ENCODE measurements at regions not wholly inside any gene's neighbourhood (a gene's known extent, or its start where the extent isn't known, plus 50 kb on each side); places are given as distances from the start of the nearest gene placed in this dataset.

DNA sequence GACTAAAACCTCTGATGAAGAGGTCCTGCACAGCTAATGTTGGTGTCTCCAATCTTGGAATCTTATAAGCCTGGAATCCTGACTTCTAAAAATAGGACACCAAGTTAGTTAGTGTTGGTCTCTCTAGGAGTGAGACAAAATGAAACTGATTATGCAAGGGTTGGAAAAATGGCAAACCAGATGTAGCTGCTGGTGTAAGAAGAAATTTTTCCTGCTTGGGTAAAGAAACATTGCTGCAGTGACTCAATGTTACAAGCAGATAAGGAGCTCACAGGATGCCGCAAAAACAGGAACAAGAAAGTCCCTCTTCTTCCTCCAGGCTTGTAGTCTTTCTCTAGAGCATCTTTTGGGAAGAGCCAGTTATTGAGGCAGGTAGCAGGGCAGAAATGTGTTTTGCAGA is 449.0 kb downstream of the ETV1 start:
- Mint-ChIP-seq H3K27ac (no peak overlapping the region), H3K4me3 (no peak overlapping the region), H3K36me3 (no peaks in the 10 kb centered on the region), H3K27me3 (ENCODE audit: low read depth in 3 of 3) (no peaks in the 10 kb centered on the region), H3K4me1 (no peaks in the 10 kb centered on the region), H3K9me3 (peaks cover 0 to 2% (median under 1%) of the 10 kb centered on the region in 6 donors)
- no peak for DNase-seq

DNA sequence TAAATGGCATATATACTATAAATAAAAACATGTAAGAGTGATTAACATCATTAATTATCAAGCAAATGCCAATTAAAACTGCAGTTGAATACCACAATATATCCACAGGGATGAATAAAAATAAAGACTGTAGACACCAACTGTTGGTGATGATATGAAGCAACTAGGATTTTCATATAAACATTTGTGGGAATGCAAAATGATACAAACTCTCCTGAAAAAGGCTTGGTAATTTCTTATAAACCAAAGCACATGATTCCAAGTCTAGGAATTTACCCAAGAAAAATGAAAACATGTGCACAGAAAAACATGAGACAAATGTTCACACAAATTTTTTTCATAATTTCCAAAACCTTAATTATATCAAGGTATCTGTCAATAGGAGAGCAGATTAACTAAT is 448.1 kb downstream of the ETV1 start:
- Mint-ChIP-seq H3K9me3 (peaks cover 0 to 4% (median 1%) of the 10 kb centered on the region in 6 donors), H3K36me3 (no peaks in the 10 kb centered on the region), H3K27me3 (ENCODE audit: low read depth in 3 of 3) (no peaks in the 10 kb centered on the region), H3K4me1 (no peaks in the 10 kb centered on the region), H3K4me3 (no peak overlapping the region), H3K27ac (no peak overlapping the region)
- no peak for DNase-seq

DNA sequence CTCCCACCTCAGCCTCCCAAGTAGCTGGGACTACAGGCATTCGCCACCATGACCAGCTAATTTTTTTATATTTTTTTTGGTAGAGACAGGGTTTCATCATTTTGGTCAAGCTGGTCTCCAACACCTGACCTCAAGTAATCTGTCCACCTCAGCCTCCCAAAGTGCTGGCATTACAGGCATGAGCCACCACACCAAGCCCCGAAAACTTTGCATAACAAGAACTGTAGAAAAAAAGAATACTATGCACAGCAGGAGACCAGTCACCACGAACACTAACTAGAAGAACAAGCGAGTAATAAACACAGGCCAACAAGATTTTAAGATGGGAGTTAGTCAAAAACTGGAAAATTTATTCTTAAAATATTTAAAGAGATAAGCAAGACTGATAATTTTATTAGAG is 447.0 kb downstream of the ETV1 start:
- Mint-ChIP-seq H3K4me1 (no peaks in the 10 kb centered on the region), H3K36me3 (no peaks in the 10 kb centered on the region), H3K27ac (no peak overlapping the region), H3K27me3 (ENCODE audit: low read depth in 3 of 3) (no peaks in the 10 kb centered on the region), H3K9me3 (peaks cover 0 to 4% (median 2%) of the 10 kb centered on the region in 6 donors), H3K4me3 (no peak overlapping the region)
- DNase-seq: no peak

DNA sequence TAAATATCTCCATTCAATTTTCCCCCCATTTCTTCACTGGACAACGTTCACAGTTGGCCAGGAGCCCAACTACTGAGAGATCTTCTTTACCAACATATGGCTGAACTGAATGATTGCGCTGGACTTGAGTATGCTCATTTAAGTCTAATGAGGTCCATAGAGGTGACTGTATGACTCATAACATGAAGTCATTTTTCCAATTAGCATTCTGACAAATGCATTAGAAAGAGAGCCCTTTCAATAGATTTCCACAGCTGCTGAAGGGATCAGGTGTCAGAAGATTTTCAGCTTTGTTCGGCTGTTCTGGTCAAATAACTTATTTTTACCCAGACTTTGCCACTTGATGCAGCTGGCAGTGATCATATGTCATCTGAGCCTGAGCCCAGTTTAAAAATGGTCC is 438.0 kb downstream of the ETV1 start:
- no peak for DNase-seq
- no peak overlapping the region for H3K27ac Mint-ChIP-seq
- no peaks in the 10 kb centered on the region for H3K36me3 Mint-ChIP-seq
- no peaks in the 10 kb centered on the region for H3K27me3 Mint-ChIP-seq (ENCODE audit: low read depth in 3 of 3)
- no peaks in the 10 kb centered on the region for H3K4me1 Mint-ChIP-seq
- no peak overlapping the region for H3K4me3 Mint-ChIP-seq
- peaks cover 0 to 18% (median 6%) of the 10 kb centered on the region in 6 donors for H3K9me3 Mint-ChIP-seq

DNA sequence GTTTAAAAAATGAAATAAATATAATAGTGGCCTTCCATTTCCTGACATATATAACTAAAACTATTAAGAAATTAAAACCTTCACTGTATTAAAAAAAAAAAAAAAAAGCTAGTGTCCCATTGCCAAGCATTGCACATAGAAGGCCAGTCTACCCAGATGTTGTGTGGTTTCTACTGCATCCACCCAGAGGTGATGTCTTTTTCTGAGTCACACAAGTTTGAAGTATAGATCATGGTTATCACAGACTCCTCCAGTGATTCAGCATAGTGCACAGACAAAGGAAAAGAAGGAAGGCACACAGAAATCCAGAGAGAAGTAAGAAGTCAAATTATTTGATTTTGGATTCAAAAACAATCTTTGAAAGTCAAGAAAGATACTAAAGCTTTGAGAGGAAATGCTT is 429.0 kb downstream of the ETV1 start:
- Mint-ChIP-seq H3K27me3 (ENCODE audit: low read depth in 3 of 3) (no peaks in the 10 kb centered on the region), H3K4me1 (no peaks in the 10 kb centered on the region), H3K9me3 (peaks cover 0 to 28% (median 8%) of the 10 kb centered on the region in 6 donors), H3K36me3 (no peaks in the 10 kb centered on the region), H3K27ac (no peak overlapping the region), H3K4me3 (no peak overlapping the region)
- no peak for DNase-seq

DNA sequence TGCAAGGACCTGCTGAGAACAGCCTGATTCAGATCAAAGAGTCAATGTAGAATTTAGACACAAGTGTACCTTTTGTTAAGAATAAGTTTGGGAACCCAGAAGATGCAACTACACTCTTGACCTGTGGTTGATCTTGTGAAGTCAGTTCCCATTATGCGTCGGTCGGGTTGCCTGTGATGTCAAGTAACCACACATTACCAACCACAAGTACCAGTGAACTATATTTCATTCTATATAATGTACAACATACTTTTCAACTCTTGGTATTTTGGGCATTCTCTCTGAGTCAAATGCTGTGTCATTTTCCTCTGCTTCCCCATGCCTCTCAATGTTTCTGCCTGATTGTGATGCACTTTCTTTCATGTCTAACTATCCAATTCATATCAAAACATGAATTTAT is 426.2 kb downstream of the ETV1 start:
- H3K4me1 Mint-ChIP-seq: no peaks in the 10 kb centered on the region
- no peaks in the 10 kb centered on the region for H3K27me3 Mint-ChIP-seq (ENCODE audit: low read depth in 3 of 3)
- no peak overlapping the region for H3K27ac Mint-ChIP-seq
- peaks cover 0 to 11% (median 4%) of the 10 kb centered on the region in 6 donors for H3K9me3 Mint-ChIP-seq
- H3K4me3 Mint-ChIP-seq: no peak overlapping the region
- no peaks in the 10 kb centered on the region for H3K36me3 Mint-ChIP-seq
- no peak for DNase-seq

DNA sequence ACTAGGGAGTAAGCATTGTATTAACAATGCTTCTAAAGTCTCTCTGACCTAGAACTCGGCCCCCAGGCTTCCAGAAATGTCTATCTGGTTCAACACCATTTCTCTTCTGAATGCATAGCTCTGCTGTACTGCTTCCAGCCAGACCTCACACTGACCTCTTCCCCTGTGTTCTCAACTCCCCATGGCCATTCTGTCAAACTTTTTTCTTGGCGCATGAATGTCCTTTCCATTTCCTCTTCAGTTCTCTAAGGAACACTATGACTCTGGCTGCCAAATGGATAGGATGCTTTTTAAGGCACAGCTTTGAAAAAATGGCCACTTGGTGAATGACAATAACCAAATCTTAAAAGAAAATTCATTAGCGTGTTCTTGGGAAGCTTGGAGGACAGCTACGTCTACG is 425.8 kb downstream of the ETV1 start:
- Mint-ChIP-seq H3K27ac (no peak overlapping the region), H3K36me3 (no peaks in the 10 kb centered on the region), H3K4me3 (no peak overlapping the region), H3K27me3 (ENCODE audit: low read depth in 3 of 3) (no peaks in the 10 kb centered on the region), H3K4me1 (no peaks in the 10 kb centered on the region), H3K9me3 (peaks cover 0 to 11% (median 4%) of the 10 kb centered on the region in 6 donors)
- DNase-seq: no peak

DNA sequence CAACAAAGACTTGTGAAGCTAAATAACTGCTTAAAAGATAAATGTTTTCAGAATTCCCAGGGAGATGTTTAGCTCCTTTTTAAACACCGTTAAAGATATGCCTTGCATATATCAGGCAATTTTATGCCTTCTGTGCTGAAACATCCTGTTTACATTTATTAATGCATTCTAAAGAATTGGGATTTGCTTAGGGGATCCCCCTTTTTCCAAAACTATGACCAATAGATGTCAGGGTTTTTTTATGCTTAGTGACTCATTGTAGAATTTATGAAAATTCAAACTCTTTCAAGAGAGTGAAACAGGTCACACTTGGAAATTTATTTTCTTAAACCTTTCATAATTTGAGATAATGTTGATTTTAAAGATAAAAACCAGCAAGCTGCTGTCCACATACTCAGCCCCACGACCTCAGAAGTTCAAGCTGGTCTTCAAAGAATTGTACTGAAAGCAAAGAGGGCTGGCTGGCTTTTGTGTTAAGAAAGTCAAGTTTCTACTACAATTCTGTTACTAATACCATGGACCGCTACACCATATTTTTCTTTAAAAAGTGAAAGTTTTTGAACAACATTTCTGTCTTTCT is 411.8 kb downstream of the ETV1 start:
- Mint-ChIP-seq H3K4me1 (no peaks in the 10 kb centered on the region), H3K36me3 (no peaks in the 10 kb centered on the region)

DNA sequence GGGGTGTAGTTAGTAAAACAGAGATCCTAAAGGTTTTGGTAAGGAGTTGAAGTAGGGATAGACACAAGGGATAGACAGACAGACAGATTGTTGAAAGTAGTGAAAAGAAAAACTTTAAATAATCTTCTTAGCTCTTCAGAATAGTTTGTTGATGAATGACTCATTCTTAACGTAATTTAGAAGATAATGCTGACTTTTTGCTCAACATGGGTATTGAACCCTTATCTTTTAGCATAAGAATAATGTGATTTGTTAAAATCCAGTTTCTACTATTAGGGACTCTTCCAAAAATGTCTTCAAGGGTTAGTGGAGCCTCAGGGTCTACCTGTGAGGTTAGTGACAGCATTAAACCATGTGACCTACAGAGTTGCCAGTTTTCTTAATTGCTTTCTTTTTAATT is 411.2 kb downstream of the ETV1 start:
- no peaks in the 10 kb centered on the region for H3K4me1 Mint-ChIP-seq
- peaks cover 0 to 17% (median 5%) of the 10 kb centered on the region in 6 donors for H3K9me3 Mint-ChIP-seq
- H3K27me3 Mint-ChIP-seq (ENCODE audit: low read depth in 3 of 3): no peaks in the 10 kb centered on the region
- no peaks in the 10 kb centered on the region for H3K36me3 Mint-ChIP-seq
- no peak overlapping the region for H3K4me3 Mint-ChIP-seq
- H3K27ac Mint-ChIP-seq: no peak overlapping the region
- no peak for DNase-seq

More for the DNA sequence above, 411.8 kb downstream of the ETV1 start:
- Mint-ChIP-seq H3K4me3 (no peak overlapping the region), H3K27ac (no peak overlapping the region), H3K27me3 (ENCODE audit: low read depth in 3 of 3) (no peaks in the 10 kb centered on the region), H3K9me3 (peaks cover 0 to 23% (median 7%) of the 10 kb centered on the region in 6 donors)
- no peak for DNase-seq

DNA sequence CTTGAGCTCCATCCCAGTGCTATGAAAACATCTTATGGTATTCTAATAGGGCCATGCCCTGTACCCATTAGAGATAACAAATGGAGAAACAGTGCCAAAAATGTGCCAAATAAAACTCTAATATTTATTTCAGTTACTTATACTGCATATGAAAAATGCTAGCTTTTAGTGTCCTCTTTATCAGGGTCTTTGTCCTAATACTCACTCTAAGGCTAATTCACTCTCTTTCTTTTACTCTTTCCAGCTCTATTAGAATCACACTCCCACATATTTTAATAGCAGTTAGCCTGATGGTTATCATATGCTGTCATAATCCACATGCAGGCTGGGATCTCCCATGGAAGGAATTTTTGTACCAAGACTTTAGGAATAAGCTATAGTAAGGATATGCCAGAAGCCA is 408.4 kb downstream of the ETV1 start:
- H3K4me1 Mint-ChIP-seq: no peaks in the 10 kb centered on the region
- DNase-seq: no peak
- H3K36me3 Mint-ChIP-seq: no peaks in the 10 kb centered on the region
- no peak overlapping the region for H3K27ac Mint-ChIP-seq
- H3K9me3 Mint-ChIP-seq: peaks cover 0 to 10% (median 4%) of the 10 kb centered on the region in 6 donors
- H3K27me3 Mint-ChIP-seq (ENCODE audit: low read depth in 3 of 3): no peaks in the 10 kb centered on the region
- H3K4me3 Mint-ChIP-seq: no peak overlapping the region

DNA sequence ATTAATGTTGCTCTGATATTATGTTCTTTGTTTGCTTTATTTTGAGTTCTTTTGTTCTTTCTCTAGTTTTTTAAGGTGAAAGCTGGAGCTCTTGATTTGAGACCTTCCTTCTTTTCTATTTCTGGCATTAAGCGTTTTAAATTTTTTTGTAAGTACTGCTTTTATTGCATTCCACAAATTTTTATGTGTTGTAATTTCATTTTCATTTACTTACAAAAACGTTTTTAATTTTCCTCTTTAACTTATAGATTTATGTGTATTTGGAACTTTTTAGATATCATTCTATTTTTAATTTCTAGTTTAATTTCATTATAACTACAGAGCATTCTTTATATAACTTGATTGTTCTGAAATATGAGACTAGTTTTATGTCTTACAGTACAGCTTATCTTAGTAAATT is 395.6 kb downstream of the ETV1 start:
- DNase-seq: no peak
- H3K27ac Mint-ChIP-seq: no peak overlapping the region
- peaks cover 4 to 24% (median 11%) of the 10 kb centered on the region in 6 donors for H3K9me3 Mint-ChIP-seq
- no peaks in the 10 kb centered on the region for H3K36me3 Mint-ChIP-seq
- H3K27me3 Mint-ChIP-seq (ENCODE audit: low read depth in 3 of 3): no peaks in the 10 kb centered on the region
- H3K4me3 Mint-ChIP-seq: no peak overlapping the region
- no peaks in the 10 kb centered on the region for H3K4me1 Mint-ChIP-seq

DNA sequence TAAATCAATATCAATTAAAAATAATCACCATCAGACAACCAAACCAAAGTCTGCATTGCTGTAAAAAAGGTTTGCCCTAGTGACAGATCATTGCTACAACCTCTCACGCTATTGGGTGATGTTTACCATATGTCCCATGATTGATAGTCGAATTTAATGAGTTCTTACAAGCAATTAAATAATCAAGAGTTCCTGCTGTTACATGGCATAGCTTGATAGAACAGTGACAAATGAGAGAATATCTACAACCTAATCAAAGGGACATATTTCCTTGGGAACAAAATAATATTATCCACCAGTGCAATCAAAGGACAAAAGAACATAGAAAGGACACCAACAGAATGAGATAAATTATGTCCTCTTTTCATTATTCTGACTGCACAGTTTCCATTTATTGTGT is 387.4 kb downstream of the ETV1 start:
- Mint-ChIP-seq H3K36me3 (no peaks in the 10 kb centered on the region), H3K27ac (no peak overlapping the region)

DNA sequence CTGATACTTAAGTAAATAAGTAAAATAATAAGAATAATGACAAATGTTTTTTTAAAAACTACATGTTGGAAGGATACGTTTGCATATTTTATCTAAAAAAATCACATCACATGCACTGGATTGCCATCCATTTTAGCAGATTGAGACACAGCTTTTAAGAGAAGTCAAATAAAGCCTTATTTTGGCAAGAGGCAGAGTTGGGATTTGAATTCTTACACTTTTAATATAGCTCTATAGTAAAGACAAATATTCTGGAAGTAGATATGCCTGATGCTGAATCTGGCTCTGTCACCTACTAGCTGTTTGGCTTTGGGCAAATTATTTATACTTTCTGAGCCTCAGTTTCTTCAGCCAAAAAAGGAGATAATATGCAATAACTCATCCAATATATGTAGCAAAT is 386.4 kb downstream of the ETV1 start:
- DNase-seq: no peak
- no peaks in the 10 kb centered on the region for H3K4me1 Mint-ChIP-seq

More for the DNA sequence above, 387.4 kb downstream of the ETV1 start:
- peaks cover 0 to 29% (median 7%) of the 10 kb centered on the region in 6 donors for H3K9me3 Mint-ChIP-seq
- no peaks in the 10 kb centered on the region for H3K27me3 Mint-ChIP-seq (ENCODE audit: low read depth in 3 of 3)
- DNase-seq: no peak
- no peak overlapping the region for H3K4me3 Mint-ChIP-seq
- no peaks in the 10 kb centered on the region for H3K4me1 Mint-ChIP-seq

DNA sequence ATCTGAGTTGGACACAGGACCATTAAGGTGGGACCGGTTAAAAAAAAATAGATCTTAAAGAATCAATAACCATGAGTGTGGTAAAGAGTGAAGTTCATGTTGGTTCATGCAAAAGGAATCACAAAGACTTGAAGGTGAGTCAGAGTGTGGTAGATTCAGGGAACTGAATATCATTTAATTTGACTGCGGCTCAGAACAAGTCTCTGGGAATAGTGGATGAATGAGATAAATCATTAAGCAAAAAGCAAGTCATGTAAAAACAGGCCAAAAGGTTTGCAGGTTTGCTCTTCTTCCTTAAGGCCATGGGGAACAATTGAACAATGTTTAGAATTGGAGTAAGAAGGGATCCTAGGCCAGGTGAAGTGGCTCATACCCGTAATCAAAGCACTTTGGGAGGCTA is 385.8 kb downstream of the ETV1 start:
- Mint-ChIP-seq H3K36me3 (no peaks in the 10 kb centered on the region), H3K27ac (no peak overlapping the region), H3K4me3 (no peak overlapping the region), H3K9me3 (peaks cover 0 to 27% (median 7%) of the 10 kb centered on the region in 6 donors), H3K27me3 (ENCODE audit: low read depth in 3 of 3) (no peaks in the 10 kb centered on the region), H3K4me1 (no peaks in the 10 kb centered on the region)
- DNase-seq: no peak

More for the DNA sequence above, 386.4 kb downstream of the ETV1 start:
- Mint-ChIP-seq H3K27ac (no peak overlapping the region), H3K36me3 (no peaks in the 10 kb centered on the region), H3K4me3 (no peak overlapping the region), H3K27me3 (ENCODE audit: low read depth in 3 of 3) (no peaks in the 10 kb centered on the region), H3K9me3 (peaks cover 0 to 25% (median 6%) of the 10 kb centered on the region in 6 donors)

DNA sequence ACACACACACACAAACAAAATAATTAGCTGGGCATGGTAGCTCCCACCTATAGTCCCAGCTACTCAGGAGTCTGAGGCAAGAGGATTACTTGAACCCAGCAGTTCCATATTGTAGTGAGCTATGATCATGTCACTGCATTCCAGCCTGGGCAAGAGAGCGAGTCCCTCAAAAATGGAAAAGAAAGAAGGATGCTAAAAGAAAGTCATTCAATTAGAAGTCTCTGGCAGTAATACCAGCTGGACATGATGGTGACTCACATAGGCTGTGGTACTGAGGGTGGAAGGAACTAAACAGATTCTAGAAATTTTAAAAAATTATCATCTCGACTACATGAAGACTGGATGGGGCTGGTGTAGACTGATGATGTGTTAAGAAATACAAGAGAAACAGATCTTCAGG is 385.3 kb downstream of the ETV1 start:
- Mint-ChIP-seq H3K36me3 (no peaks in the 10 kb centered on the region), H3K4me3 (no peak overlapping the region), H3K27ac (no peak overlapping the region), H3K4me1 (no peaks in the 10 kb centered on the region), H3K27me3 (ENCODE audit: low read depth in 3 of 3) (no peaks in the 10 kb centered on the region), H3K9me3 (peaks cover 0 to 27% (median 6%) of the 10 kb centered on the region in 6 donors)
- no peak for DNase-seq
